Neural cell (in vitro differentiated cells): ENCODE measurements at regions not wholly inside any gene's neighbourhood (a gene's known extent, or its start where the extent isn't known, plus 50 kb on each side); places are given as distances from the start of the nearest gene placed in this dataset.

Experiments used
- H2AFZ ChIP-seq: fragments of 200-600, 300-800 bp; sonication (generic), shearing (Covaris generic); 2 replicates; pipeline ENCODE4 v1.6.0; 2014; ENCODE audit warnings: low read depth, mild to moderate bottlenecking, antibody characterized with exemption, low read length, moderate library complexity
- H3F3A ChIP-seq: fragments of 200-600 bp; shearing (Covaris generic); 2 replicates; pipeline ENCODE4 v1.6.1; 2016; ENCODE audit warnings: mild to moderate bottlenecking, moderate library complexity, mixed read lengths, antibody characterized with exemption, low read length; ENCODE audit not compliant: insufficient read depth, poor library complexity, severe bottlenecking
- H3K27ac ChIP-seq: fragments of 200-600, 300-800 bp; sonication (generic), shearing (Covaris generic); 2 replicates; pipeline ENCODE4 v1.5.1; 2014; ENCODE audit warnings: mild to moderate bottlenecking, low read length, moderate library complexity
- H3K27me3 ChIP-seq: fragments of 300-800, 200-600 bp; sonication (generic), shearing (Covaris generic); 2 replicates; pipeline ENCODE4 v1.6.0; 2014; ENCODE audit warnings: mild to moderate bottlenecking, low read depth, low read length, moderate library complexity; ENCODE audit not compliant: insufficient read depth
- H3K36me3 ChIP-seq: fragments of 300-800, 200-600 bp; sonication (generic), shearing (Covaris generic); 2 replicates; pipeline ENCODE4 v1.5.1; 2014; ENCODE audit warnings: mild to moderate bottlenecking, antibody characterized with exemption, low read length, moderate library complexity; ENCODE audit not compliant: insufficient read depth
- H3K4me2 ChIP-seq: fragments of 300-800, 200-600 bp; sonication (generic), shearing (Covaris generic); 2 replicates; pipeline ENCODE4 v1.6.0; 2014; ENCODE audit warnings: mild to moderate bottlenecking, low read length
- H3K4me3 ChIP-seq: fragments of 300-800, 200-600 bp; sonication (generic), shearing (Covaris generic); 2 replicates; pipeline ENCODE4 v1.5.1; 2014; ENCODE audit warnings: mild to moderate bottlenecking, low read length, moderate library complexity
- H3K79me2 ChIP-seq: fragments of 200-600 bp; shearing (Covaris generic); replicated peaks from 2 replicates; pipeline ENCODE4 v1.6.0; 2014; ENCODE audit warnings: mild to moderate bottlenecking, low read length, moderate library complexity; ENCODE audit not compliant: insufficient read depth
- H3K9ac ChIP-seq: fragments of 300-800, 200-600 bp; sonication (generic), shearing (Covaris generic); 2 replicates; pipeline ENCODE4 v1.6.1; 2016; ENCODE audit warnings: mild to moderate bottlenecking, low read length, mixed read lengths
- H3K9me2 ChIP-seq: fragments of 200-600 bp; shearing (Covaris generic); 2 replicates; pipeline ENCODE4 v1.6.1; 2016; ENCODE audit warnings: mild to moderate bottlenecking, low read length, mixed read lengths; ENCODE audit not compliant: insufficient read depth
- H3K9me3 ChIP-seq: fragments of 200-600, 300-800 bp; sonication (generic), shearing (Covaris generic); 2 replicates; pipeline ENCODE4 v1.6.1; 2016; ENCODE audit warnings: mild to moderate bottlenecking, mixed run types, low read length, moderate library complexity, mixed read lengths
- H4K20me1 ChIP-seq: fragments of 200-600 bp; shearing (Covaris generic); 2 replicates; pipeline ENCODE4 v1.6.1; 2016; ENCODE audit warnings: mild to moderate bottlenecking, mixed run types; ENCODE audit not compliant: insufficient read depth
- CTCF ChIP-seq: fragments of 450-650 bp; IDR thresholded peaks from 2 replicates; pipeline ENCODE4 v1.5.1; 2014; ENCODE audit warnings: antibody characterized with exemption, mild to moderate bottlenecking, moderate library complexity; ENCODE audit not compliant: poor library complexity, severe bottlenecking
- EP300 ChIP-seq: fragments of 450-650 bp; conservative IDR thresholded peaks from 2 replicates; pipeline ENCODE4 v1.6.1; 2014; ENCODE audit warnings: antibody characterized with exemption, mild to moderate bottlenecking, moderate library complexity; ENCODE audit not compliant: poor library complexity, severe bottlenecking
- EZH2 ChIP-seq: fragments of 200-600, 300-800 bp; shearing (Covaris generic), sonication (generic); IDR thresholded peaks from 2 replicates; pipeline ENCODE4 v1.6.1; 2014; ENCODE audit warnings: antibody characterized with exemption, low read length, borderline replicate concordance, mild to moderate bottlenecking; ENCODE audit not compliant: insufficient read depth, poor library complexity, severe bottlenecking
- MXI1 ChIP-seq: fragments of 450-650 bp; conservative IDR thresholded peaks from 2 replicates; pipeline ENCODE4 v1.6.1; 2014; ENCODE audit warnings: antibody characterized with exemption, mild to moderate bottlenecking; ENCODE audit not compliant: poor library complexity, severe bottlenecking
- POLR2AphosphoS5 ChIP-seq: IDR thresholded peaks from 2 replicates; pipeline ENCODE4 v1.6.1; 2012
- RAD21 ChIP-seq: fragments of 450-650 bp; conservative IDR thresholded peaks from 2 replicates; pipeline ENCODE4 v1.6.1; 2014; ENCODE audit warnings: antibody characterized with exemption, mild to moderate bottlenecking, moderate library complexity
- REST ChIP-seq: IDR thresholded peaks from 2 replicates; pipeline ENCODE4 v1.6.1; 2012; ENCODE audit warnings: borderline replicate concordance
- SMC3 ChIP-seq: fragments of 450-650 bp; conservative IDR thresholded peaks from 2 replicates; pipeline ENCODE4 v1.6.1; 2014; ENCODE audit warnings: antibody characterized with exemption, mild to moderate bottlenecking, moderate library complexity; ENCODE audit not compliant: poor library complexity
- TAF1 ChIP-seq: IDR thresholded peaks from 2 replicates; pipeline ENCODE4 v1.6.1; 2012; ENCODE audit warnings: low read depth

- H3K27me3 ChIP-seq, result no peaks in the 10 kb centered on the region
- no peaks in the 10 kb centered on the region for H3F3A ChIP-seq
- no peak overlapping the region for H3K27ac ChIP-seq
- H2AFZ ChIP-seq, result no peak overlapping the region
- no peaks in the 10 kb centered on the region for H3K9me3 ChIP-seq
- H3K4me3 ChIP-seq, result no peak overlapping the region
- H3K9me2 ChIP-seq, result no peaks in the 10 kb centered on the region
- H3K36me3 ChIP-seq, result no peaks in the 10 kb centered on the region
- H4K20me1 ChIP-seq, result no peaks in the 10 kb centered on the region
- no peak for TF ChIP-seq CTCF
- TF ChIP-seq POLR2AphosphoS5, result no peak
- no peak for TF ChIP-seq MXI1
- no peak for TF ChIP-seq TAF1
- TF ChIP-seq SMC3, result no peak
- no peak for TF ChIP-seq RAD21
- TF ChIP-seq EZH2, result no peak
- TF ChIP-seq EP300, result no peak
- H3K4me2 ChIP-seq, result no peak overlapping the region
- H3K79me2 ChIP-seq, result no peaks in the 10 kb centered on the region
- no peak overlapping the region for H3K9ac ChIP-seq
These were observed 217.8 kb downstream of the ANKRD60 start for GRCh38 chr20:58010666-58011065.

- H3K4me3 ChIP-seq, result no peak overlapping the region
- no peak overlapping the region for H2AFZ ChIP-seq
- H3K27me3 ChIP-seq, result no peaks in the 10 kb centered on the region
- no peaks in the 10 kb centered on the region for H3K9me2 ChIP-seq
- no peaks in the 10 kb centered on the region for H3K79me2 ChIP-seq
- H3K4me2 ChIP-seq, result no peak overlapping the region
- no peaks in the 10 kb centered on the region for H4K20me1 ChIP-seq
- TF ChIP-seq REST, result no peak
- TF ChIP-seq EP300, result no peak
- no peaks in the 10 kb centered on the region for H3K9me3 ChIP-seq
- H3F3A ChIP-seq, result no peaks in the 10 kb centered on the region
- H3K9ac ChIP-seq, result no peak overlapping the region
- no peak overlapping the region for H3K27ac ChIP-seq
- no peaks in the 10 kb centered on the region for H3K36me3 ChIP-seq
These were observed 218.3 kb downstream of the ANKRD60 start for GRCh38 chr20:58010186-58010585.

DNA sequence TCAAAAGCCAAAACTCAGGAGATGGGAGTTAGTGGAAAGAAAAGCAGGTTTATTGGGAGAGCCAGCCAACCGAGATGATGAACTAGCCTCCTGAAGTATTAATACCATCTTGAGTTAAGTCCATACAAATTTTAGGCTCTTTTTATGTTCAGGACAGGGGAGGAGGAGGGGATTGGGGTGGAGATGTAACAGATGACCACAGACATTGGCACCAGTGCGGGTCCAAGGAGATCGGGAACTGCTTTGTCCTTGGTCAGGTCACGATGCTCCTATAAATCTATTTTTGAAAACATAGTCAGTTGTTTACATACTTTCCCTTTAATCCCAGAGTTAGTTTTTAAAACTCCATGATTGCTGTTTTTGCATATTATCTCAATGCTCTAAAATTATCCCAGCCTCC, 219.6 kb downstream of the ANKRD60 start:
- Histone ChIP-seq H3F3A (no peaks in the 10 kb centered on the region), H3K4me2 (no peak overlapping the region), H3K27me3 (no peaks in the 10 kb centered on the region)

More for the DNA sequence above, 219.6 kb downstream of the ANKRD60 start:
- Histone ChIP-seq H3K36me3 (no peaks in the 10 kb centered on the region), H3K9me2 (no peaks in the 10 kb centered on the region), H3K27ac (no peak overlapping the region), H3K9me3 (no peaks in the 10 kb centered on the region), H2AFZ (no peak overlapping the region), H3K4me3 (no peak overlapping the region), H3K9ac (no peak overlapping the region), H3K79me2 (no peaks in the 10 kb centered on the region), H4K20me1 (no peaks in the 10 kb centered on the region)
- TF ChIP-seq EP300 (no peak), MXI1 (no peak), CTCF (no peak), TAF1 (no peak), EZH2 (no peak), RAD21 (no peak)
